ENCODE measurements at regions not wholly inside any gene's neighbourhood (a gene's known extent, or its start where the extent isn't known, plus 50 kb on each side); places are given as distances from the start of the nearest gene placed in this dataset.
"Not testable (repeated sequence)": the region's sequence is repeated elsewhere in the genome, so short reads cannot be mapped to it uniquely, and the experiment has no call there.

GRCh38 chr1:233505130-233505529 is 108.8 kb upstream of the KCNK1 start:
- no peak for TF ChIP-seq CTCF (conservative IDR thresholded peaks at IDR 0.05; ENCODE audit: low read length)
- no peak overlapping the region for H3K4me3 ChIP-seq (ENCODE audit: low read length)
- no peak for DNase-seq (ENCODE audit: low read depth)

GRCh38 chr1:233505889-233506288 is 108.0 kb upstream of the KCNK1 start:
- not testable (repeated sequence) for H3K4me3 ChIP-seq (ENCODE audit: low read length); DNase-seq (ENCODE audit: low read depth)

GRCh38 chr1:233509526-233509925 is 104.4 kb upstream of the KCNK1 start:
- TF ChIP-seq CTCF (conservative IDR thresholded peaks at IDR 0.05; ENCODE audit: low read length): no peak
- DNase-seq (ENCODE audit: low read depth): no peak
- no peak overlapping the region for H3K4me3 ChIP-seq (ENCODE audit: low read length)

- no peak for DNase-seq (ENCODE audit: low read depth)
- no peak for TF ChIP-seq CTCF (conservative IDR thresholded peaks at IDR 0.05; ENCODE audit: low read length)
- H3K4me3 ChIP-seq (ENCODE audit: low read length): no peak overlapping the region
Observed at GRCh38 chr1:233512538-233512937, 101.4 kb upstream of the KCNK1 start.

GRCh38 chr1:233513431-233513830 is 100.5 kb upstream of the KCNK1 start:
- no peak for DNase-seq (ENCODE audit: low read depth)
- no peak for TF ChIP-seq CTCF (conservative IDR thresholded peaks at IDR 0.05; ENCODE audit: low read length)
- no peak overlapping the region for H3K4me3 ChIP-seq (ENCODE audit: low read length)

- TF ChIP-seq CTCF (conservative IDR thresholded peaks at IDR 0.05; ENCODE audit: low read length): no peak
- DNase-seq (ENCODE audit: low read depth): no peak
- H3K4me3 ChIP-seq (ENCODE audit: low read length): no peak overlapping the region
Observed at GRCh38 chr1:233514946-233515391, 98.9 kb upstream of the KCNK1 start.

- no peak overlapping the region for H3K4me3 ChIP-seq (ENCODE audit: low read length)
- no peak for DNase-seq (ENCODE audit: low read depth)
- TF ChIP-seq CTCF (conservative IDR thresholded peaks at IDR 0.05; ENCODE audit: low read length): no peak
Observed at GRCh38 chr1:233516732-233517131, 97.2 kb upstream of the KCNK1 start.

- no peak overlapping the region for H3K4me3 ChIP-seq (ENCODE audit: low read length)
- DNase-seq (ENCODE audit: low read depth): peak; percentile 1
- TF ChIP-seq CTCF (conservative IDR thresholded peaks at IDR 0.05; ENCODE audit: low read length): peak; percentile 44
Observed at GRCh38 chr1:233518344-233518743, 95.6 kb upstream of the KCNK1 start.
